Eye (tissue), 1 donor: ENCODE measurements at regions not wholly inside any gene's neighbourhood (a gene's known extent, or its start where the extent isn't known, plus 50 kb on each side); places are given as distances from the start of the nearest gene placed in this dataset.

Experiments used
- DNase-seq: peaks from one replicate; pipeline ENCODE4 v3.0.0-alpha.2; 2015

DNA sequence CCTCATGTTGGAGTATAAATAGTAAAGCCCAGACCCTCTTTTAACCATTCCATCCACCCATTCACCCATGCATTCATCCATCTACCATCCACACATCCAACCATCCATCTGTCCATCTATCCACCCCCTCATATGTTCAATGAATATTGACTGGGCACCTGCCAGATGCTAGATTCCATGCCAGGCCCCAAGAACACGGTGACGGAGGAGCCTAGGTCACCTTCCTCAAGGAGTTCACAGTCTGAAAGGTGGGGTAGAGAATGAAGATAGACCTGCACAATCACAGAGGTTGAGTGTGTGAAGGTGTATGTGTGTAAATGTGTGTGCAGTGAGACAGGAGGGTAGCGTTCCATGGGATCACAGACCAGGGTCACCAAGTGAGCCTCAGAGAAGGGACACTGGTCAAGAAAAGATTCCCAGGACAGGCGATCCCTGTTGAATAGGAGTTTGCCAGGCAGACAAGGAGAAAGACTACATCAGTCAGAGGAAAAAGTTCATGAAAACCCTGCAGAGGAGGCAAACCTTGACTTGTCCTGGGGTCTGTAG, 287.2 kb downstream of the CYP26B1 start:
- DNase-seq: no peak

DNA sequence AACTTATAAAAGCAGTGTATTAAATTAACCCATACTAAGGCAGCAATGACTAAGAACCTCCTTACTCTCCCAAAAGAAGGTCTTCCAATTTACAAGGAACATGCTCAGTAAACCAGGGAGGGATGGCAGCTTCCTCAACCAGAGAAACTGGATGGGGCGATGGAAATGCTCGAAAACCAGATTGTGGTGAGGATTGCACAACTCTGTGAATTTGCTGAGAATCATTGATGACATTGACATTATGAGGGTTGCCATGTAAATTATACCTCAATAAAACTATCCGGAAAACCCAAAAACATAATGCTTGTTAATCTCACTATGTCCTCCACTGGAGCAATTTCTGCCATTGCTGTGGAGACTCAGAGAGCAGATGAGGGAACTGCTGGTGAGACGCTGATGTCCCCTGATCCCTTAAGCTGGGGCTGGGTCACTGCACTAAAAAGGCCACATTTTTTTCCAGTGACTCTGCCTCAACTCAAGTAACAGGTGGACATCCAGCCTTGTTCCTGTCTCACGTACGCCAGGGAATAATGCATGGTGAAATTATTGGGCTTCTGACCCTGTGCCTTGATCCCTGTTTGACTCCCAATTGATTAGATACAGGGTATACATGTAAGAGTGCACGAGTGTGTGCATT, 288.3 kb downstream of the CYP26B1 start:
- no peak for DNase-seq

DNA sequence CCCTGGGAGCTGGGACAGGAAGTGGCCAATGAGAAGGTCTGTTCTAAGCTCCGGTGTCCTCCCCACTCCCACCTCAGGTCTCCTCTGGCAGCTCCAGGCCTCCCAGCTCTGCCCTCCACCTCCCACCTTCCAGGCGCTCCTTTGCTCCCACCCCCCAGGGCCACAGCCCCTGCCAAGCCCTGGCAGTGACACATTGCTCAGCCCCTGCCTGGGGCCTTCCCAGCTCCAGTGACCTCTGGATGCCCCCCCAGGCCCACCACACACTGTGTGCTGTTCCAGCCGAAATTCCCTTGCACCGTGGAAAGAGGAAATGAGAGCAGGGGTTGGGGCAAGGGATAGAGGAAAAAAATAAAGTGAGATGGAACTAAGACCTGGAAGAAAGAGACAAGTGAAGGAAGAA, 289.6 kb downstream of the CYP26B1 start:
- no peak for DNase-seq

DNA sequence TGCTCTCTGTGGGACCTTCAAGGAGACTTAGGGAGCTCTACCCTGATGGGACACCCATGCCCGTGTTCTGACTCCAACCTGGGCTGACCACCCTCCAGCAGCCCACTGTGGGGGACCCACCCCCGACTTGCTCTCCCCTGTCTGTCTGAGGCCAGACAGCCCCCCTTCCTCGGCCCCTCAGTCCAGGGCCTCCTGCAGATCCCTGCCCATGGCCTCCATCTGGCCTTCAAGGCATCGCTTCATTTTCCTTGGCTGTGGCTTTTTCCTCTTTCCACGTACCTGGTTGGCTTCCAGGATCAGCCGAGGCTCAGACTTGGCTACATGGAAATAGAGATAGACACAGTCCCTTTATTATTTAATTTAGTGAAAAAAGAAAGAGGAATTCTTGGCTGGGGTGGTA, 290.0 kb downstream of the CYP26B1 start:
- no peak for DNase-seq

DNA sequence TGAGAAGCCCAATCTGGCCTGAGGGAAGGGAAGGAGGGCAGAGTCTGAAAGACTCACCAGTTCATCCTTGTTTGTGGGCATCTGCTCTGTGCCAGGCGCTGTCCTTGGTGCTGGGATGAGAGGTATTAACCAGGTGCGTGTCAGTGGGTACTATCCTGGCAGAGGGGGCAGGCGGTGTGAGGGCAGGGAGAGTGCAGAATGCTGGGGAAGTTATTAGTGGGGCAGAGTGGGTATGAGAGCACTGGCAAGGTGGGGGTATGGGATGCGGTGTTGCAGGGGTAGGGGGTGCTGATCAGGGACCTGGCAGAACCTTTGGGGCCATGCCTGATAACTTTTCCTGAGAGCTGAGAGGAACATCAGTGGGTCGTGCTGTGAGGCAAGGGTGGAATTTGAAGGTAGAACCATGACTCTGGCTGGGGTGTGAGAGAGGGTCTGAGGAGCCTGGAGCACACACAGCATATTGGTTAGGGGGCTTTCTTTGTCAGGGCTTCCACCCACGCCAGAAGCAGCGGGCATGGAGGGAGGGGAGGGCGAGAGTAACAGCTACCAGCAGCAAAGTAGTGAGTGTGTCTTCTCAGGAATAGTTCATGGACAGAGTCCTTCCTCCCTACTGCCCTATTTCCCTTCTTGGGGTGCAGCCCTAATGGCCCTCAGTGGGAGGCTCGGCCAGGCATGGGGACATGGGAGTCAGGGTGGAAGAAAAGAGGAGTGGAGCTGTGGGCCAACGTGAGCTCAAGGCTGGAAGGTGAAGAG, 290.7 kb downstream of the CYP26B1 start:
- peak; percentile 17 for DNase-seq

DNA sequence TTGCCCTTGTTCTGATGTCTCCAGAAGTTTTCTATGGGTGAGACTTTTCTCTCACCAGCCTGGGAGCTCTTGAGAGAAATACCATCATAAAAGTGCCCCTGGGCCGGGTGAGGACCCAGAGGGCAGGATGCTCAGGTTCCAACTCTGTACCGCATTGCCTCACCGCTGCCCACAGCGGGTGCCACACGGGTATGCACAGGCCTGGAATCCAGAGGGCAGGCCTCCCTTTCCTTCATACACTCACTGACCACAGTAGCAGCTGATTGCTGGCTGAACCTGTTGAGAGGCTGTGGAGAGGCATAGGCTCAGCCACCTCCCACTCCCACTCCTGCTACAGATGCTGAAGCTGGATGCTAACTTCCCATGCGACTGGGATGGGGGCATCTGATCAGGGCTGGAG, 293.8 kb downstream of the CYP26B1 start:
- DNase-seq: no peak

DNA sequence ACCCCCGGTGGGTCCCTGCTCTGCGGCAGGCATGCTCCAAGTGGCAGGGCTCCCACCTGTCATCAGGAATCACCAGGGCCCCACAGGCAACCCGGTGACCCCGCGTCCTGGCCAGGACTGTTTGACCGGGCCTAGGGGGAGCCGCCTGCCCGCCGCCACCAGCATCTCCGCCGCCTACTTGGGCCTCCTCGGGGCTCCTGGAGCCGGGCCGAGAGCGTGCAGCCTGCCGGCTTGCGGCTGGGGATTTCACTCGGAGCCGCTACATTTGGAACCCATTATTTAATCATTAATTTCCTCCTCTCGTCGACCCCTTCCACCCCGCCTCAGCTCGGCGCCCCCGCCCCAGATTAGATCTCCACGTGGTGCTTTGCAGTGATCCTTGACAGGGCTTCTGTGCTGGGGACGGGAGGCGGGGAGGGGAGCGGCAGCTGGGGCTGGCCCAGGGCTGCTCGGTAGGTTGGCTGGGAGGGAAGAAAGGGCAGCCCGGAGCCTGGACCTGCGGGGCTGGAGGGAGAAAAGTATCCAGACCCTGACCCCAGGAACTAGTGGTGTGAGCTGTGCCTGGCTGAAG, 295.4 kb downstream of the CYP26B1 start:
- DNase-seq: peak; percentile 78

DNA sequence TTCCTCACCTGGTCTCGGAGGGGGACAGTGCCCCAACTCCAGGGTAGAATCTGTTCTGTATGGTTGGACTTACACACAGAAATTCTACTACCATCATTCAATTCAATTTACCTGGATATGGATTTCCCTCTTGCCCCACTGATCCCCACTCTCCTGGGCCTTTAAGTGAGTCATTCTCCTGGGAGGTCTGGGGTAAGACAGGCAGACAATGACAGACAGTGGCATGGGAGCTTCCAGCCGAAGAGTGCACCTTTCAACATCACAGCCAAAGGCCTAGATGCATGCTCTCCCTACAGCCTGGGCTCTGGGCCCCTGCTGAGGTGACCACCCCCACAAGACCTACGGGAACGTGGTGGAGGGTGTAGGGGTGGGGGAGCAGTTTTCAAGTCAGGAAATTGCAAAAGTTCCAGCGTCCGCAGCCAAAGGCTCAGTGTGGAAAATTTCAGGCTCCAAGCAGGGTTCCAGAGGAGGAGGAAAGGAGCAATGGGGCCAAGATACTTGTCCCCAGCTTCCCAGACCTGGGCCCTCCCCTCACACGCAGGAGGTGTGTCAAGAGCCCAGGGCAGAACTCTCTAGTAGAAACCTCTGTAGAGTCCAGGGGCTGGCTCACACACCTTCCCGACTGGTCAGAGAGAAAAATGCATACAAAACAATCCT, 296.4 kb downstream of the CYP26B1 start:
- no peak for DNase-seq

DNA sequence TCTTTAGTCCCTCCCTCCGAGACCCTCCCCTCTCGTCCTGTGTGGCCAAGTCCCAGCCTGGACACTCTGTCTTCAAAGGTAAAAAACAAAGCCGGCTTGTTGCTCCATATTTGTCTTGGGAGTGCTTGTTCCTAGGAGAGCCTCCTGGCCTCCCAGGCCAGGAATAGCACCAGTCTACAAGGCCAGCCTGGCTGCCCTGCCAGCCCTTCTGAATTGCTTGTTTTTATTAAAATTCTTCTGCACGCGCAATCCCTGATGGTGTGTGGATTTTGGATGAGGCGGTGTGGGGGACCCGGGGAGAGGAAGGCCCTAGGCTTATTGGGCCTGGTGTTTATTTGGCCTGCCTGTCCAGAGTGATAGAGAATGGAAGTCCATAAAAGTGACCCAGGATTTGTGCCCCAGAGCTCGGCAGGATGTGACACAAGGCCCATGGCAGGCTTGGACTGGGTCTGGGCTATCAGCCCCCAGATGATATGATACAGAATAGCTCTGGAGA, 297.3 kb downstream of the CYP26B1 start:
- no peak for DNase-seq

DNA sequence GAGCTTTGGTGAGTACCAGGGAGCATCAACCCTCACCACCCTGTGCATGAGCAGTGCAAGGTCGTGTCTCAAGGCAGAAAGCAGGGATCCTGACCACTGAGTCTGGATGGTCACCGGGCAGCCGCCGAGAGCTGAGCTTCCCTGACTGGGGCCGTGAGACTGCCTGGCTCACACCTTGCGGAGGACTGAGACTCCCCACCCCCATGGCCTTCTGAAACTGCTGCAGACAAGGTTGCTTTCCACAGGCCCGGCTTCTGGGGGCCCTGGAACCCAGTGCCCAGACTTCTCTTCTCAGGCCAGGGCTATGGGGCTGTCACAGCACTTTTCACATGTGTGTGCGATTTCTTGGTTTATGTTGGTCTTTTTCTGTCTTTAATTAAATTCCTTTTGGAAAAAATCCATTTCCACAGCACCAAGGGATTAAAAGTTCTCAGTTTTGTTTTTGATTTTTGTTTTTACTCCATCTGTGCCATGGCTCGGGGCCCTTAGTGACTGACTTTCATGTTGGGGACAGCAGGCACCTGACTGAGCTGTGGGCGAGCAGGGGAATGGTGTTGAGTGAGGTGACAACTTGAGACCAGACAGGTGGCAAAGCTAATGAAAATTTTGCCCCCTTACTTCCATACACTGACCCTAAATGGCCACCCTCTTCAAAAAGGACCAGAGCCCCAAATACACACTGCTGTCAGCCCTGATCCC, 297.9 kb downstream of the CYP26B1 start:
- DNase-seq: no peak

DNA sequence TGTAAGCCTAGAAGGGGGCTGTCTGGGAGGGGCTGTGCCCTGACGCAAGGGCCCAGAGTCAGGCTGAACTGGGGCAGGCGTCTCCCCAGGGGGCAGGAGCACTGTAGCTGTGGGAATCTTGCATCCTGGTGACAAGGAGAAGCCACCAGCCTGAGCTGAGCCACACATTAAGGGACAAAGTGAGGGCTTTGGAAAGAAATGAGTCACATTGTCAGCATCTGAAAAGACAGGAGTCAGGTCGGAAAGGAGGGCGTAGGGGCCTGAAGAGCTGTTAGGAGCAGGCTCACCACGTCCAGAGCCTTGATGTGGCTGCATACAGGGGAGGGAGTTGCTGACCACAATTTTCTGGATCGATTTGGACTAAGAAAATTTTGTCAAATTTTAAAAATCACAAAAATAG, 298.6 kb downstream of the CYP26B1 start:
- DNase-seq: no peak

DNA sequence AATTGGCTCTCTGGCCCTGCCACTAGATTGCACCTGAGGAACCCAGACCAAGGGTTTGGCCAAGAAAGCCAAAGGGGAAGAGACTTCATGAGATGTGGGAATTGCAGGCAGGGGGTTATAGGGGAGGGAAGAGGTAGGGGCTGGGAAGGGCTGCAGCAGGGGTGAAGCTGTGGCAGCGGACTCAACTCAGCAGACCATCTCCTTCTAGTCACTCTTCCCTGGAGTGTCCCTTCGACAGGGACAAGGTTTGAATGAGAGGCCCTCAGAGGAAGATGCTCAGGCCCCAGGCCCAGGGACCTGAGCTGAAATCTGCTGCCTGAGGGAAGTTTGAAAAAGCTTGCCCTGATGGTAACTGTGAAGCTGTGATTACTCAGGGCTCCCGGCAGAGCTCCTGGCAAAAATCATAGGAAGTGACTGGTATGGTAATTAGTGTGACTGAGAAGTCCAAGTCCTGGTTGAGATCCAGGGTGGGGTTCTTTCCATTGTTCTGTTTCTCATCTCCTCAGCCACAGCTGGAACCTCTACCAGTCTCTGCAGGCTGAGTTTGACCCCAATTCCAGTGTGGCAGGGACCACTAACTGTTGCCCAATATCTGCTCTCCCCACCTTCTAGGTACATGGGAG, 300.9 kb downstream of the CYP26B1 start:
- no peak for DNase-seq

DNA sequence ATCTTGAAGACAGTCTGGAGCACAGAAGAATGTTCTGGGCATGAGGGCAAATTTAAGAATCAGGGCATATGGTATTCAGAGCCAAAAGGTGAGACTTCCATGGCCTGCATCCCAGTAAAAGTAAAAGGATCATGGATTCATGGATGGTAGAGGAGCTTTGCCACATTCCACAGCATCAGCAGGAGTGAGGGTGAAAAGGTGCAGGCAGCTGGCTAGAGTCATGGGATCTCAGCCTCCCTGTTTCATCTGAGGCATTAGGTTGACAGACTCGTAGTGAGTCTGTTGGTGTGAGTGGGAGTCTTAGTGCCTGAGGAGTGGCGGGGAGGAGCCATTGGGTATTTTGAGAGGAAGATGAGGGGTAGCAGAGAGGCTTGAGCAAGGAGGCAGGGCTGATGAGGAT, 301.6 kb downstream of the CYP26B1 start:
- DNase-seq: no peak

DNA sequence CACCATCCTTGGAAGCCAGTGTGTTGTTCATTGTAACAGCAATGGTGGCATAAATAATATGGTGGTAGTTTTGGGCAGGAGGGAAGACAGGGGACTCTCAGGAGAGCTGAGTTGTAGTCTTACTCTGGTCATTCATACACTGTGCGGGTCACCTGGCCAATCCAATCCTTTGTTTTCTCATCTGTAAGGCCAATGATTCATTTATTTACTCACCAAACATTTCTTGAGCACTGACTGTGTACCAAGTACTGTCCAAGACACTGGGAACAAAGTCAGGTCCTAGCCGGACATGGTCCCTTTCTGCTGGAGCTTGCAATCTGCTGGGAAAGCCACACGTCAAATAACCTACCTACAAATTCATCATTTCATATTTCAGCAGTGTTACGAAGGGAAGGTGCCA, 302.7 kb downstream of the CYP26B1 start:
- no peak for DNase-seq

DNA sequence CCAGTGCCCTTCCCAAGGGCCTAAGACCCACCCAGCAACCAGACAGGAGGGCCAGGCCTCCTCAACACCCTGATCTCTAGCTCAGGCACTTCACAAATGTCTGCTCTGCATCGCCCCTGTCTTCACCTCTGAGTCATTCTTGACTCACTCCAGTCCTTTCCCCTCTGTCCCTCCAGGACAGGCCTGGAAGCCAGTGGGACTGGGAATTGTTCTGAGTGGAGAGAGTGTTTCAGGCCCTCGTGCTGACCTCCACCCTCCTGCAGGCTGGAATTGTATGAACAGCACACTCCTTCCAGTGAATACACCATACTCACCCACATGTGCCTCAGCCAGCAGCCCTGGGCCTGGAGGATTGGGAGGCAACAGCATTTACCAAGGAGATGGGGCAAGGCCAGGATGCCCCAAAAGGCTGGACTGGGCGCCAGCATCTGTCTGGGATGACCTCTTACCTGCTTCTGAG, 304.2 kb downstream of the CYP26B1 start:
- DNase-seq: no peak

DNA sequence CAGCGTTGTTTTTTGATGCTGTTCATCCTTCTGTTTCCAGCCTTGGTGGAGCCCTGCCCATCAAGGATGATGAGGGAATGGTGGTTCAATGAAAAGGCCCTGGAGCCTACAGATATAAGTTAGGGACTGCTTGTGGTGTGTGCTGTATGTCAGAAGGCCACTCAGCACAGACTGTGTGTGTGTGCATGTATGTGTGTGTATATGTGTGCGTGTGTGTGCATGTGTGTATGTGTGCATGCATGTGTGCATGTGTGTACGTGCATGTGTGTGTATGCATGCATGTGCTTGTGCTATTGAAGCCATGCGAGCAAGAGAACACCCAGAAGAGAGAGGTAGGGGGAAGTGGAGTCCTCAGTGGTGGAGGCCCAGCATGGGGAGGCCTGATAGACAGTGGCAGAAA, 304.9 kb downstream of the CYP26B1 start:
- DNase-seq: no peak

DNA sequence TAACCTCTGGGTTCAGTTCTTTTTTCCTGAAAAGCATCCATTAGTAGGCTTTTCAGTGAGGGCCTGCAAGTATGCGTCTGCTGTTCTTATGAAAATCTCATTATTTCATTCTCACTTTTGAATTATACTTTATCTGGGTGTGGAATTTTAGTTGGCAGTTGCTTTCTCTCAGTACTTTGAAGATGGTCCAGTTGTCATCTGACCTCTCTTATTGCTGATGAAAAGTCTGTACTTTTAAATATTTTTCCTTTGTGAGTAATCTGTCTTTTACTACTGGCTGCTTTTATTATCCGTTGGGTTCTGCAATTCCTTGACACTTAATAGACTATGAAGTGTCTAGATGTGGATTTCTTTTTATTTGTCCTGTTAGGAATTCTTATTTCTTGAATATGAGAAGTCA, 307.8 kb downstream of the CYP26B1 start:
- no peak for DNase-seq

DNA sequence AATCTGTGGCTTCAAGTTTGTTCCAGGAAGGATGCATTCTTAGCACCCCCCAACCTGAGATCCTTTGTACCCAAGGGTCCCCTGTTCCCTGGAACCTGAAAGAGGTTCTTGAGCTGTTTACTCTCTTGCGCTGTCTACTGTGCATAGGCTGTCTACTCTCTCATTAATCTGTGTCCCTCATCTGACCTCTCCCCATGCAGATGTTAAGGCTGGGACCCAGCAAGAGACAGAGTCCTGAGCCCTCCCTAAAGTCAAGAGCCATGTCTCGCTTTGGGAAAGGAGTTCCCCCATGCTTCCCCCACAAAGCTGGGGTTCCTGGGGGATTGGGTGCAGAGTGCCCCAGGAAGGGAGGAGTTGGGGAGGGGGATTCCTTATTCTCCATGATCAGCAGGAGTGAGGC, 312.9 kb downstream of the CYP26B1 start:
- DNase-seq: no peak

DNA sequence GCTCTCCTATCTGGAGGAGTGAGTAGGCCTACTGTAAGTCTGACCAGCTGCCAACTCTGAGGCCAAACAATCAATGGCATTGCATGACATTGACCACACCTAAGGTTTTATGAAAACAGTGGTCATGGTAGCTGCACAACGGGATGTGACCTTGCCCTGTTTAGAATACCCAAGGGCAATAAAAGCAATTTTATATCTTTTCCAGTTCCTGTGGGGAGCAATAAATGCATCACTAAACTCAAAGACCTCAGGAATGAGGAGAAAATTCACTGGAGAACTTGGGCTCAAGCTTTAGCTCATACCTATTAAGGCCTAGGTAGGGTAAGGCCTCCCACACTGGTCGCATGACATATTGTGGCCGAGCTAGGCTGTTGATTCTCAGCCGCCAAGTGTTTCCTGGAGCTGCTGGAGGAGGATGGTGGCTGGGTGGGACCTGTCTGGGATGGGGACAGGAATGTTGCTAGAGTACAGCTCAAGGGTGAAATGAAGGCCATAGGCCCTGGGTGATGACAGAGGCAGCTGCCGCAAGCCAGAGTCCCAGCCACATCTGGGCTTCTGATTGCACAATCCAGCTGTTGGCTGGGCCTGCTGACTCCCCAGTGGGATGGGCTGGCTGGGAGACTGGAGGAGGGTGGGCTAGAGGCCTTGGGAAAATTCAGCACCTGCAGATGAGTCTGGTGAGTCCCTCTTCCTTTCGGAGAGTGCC, 313.7 kb downstream of the CYP26B1 start:
- DNase-seq: no peak

DNA sequence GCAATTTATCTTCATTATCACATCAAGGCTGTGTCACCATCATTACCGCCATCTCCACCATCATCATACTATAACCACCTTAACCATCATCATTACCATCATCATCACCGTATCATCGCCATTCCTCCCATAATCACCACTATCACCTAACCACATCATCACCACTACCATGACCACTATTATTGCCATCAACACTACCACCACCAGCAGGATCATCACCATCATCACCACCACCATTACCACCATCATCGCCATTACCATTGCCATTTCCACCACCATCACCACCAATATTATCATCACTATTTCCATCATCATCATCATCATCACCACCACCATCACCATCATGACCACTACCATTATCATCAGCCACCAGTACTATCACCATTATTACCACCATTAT, 314.4 kb downstream of the CYP26B1 start:
- DNase-seq: no peak

DNA sequence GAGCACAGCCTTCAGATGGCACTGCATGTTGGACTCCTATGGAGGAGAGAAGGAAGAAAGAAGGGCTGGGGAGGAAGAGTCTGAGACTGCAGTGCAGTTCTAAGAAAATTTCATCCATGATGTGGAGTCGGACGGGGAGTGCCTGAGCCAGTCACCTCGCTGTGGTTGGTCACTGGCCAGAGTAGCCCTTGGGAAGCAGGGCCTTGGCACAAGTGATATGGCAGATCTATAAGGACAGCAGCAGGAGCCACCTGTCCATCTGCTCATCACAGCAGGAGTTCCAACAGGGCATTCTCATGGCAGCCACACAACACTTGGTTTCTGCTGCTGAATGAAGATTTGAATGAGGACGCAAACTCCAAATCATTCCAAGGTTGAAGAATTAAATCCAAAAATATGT, 314.8 kb downstream of the CYP26B1 start:
- no peak for DNase-seq

DNA sequence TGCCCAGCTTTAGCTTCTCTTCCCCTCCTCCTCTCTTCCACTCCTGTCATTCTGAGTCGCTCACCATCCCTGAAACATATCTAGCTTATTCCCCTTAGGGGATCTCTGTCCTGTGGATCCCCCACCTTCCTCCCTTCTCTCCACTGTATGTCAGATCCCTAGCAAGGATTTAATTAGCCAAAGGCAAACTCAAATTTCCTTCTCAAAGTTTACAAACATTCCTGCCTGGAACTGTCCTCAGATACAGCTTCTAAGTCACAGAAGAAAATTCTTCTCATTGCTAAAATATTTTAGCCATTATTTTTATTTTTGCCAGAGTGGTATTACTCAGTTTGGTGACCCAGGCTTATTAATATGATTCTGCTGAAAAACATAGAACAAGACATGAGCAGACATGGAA, 315.3 kb downstream of the CYP26B1 start:
- no peak for DNase-seq
